ENCODE measurements at regions not wholly inside any gene's neighbourhood (a gene's known extent, or its start where the extent isn't known, plus 50 kb on each side); places are given as distances from the start of the nearest gene placed in this dataset.

- Mint-ChIP-seq H3K4me1 (ENCODE audit: low read depth) (peaks cover 44% of the 10 kb centered on the region), H3K27ac (no peak overlapping the region)
These were observed 240.2 kb downstream of the PTEN start for GRCh38 chr10:88103576-88103975.

GRCh38 chr10:88104223-88104622, 240.8 kb downstream of the PTEN start:
- no peaks in the 10 kb centered on the region for H3K27me3 Mint-ChIP-seq
- no peaks in the 10 kb centered on the region for H3K36me3 Mint-ChIP-seq (ENCODE audit: low read depth)
- peaks cover 44% of the 10 kb centered on the region for H3K4me1 Mint-ChIP-seq (ENCODE audit: low read depth)
- no peaks in the 10 kb centered on the region for H3K9me3 Mint-ChIP-seq
- no peak overlapping the region for H3K4me3 Mint-ChIP-seq
- H3K27ac Mint-ChIP-seq, result no peak overlapping the region

More at GRCh38 chr10:88103576-88103975, 240.2 kb downstream of the PTEN start:
- Mint-ChIP-seq H3K9me3 (no peaks in the 10 kb centered on the region), H3K4me3 (no peak overlapping the region), H3K36me3 (ENCODE audit: low read depth) (no peaks in the 10 kb centered on the region), H3K27me3 (no peaks in the 10 kb centered on the region)

DNA sequence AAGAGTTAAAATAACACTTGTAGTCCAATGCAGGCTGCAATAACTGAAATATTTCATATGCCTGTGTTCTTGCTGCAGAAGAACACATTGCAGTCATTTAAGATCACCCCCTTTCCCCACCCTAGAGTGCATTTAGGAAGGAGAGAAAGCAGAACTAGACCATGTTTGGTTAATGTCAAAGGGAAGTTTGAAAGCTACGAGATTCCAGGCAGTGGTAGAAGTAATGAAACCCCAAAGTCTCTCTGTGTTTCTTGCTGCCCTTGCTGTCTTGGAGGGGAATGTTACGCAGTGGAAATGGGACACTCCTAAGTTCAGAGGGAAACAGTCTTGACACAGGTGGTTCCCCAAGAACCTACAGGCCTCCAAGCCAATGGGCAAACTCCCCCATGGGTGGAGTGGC, 242.9 kb downstream of the PTEN start:
- Mint-ChIP-seq H3K4me1 (ENCODE audit: low read depth) (peaks cover 61% of the 10 kb centered on the region), H3K4me3 (no peak overlapping the region), H3K27ac (no peak overlapping the region), H3K9me3 (no peaks in the 10 kb centered on the region), H3K36me3 (ENCODE audit: low read depth) (no peaks in the 10 kb centered on the region), H3K27me3 (no peaks in the 10 kb centered on the region)

DNA sequence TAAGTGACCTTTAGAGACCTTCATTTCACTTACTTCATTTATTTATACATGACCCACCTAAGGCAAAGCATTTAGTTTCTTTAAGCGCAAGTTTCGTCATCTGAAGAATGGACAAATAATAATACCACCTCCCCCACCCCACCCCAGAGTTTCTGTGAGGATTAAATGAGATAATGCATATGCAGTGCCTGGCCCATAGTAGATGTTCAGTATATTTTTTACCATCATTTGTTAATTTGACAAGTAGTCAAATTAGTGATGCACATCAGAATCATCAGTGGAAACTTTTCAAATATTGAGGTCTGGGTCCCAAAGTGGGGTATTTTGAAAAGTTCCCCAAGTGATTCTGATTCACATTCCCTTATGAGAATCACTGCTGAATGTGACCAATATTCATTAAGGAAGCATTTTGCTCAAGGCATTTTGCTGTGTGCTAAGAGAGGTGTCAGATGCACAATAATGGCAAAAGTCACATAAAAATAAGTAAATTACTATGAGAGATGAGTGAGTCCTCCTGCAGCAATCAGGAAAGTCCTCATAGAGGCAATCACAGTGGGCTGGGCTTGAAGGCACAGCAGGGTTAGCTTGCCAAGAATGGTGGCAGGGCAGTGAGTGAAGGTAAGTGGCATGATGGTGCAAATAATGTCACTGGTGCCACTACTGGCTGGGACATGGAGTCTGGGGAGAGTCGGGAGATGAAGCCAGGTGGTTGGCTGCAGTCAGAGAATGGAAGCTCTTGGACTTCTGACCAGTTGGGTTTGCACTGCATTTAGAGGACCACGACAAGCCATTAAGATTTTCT, 244.1 kb downstream of the PTEN start:
- no peaks in the 10 kb centered on the region for H3K36me3 Mint-ChIP-seq (ENCODE audit: low read depth)

DNA sequence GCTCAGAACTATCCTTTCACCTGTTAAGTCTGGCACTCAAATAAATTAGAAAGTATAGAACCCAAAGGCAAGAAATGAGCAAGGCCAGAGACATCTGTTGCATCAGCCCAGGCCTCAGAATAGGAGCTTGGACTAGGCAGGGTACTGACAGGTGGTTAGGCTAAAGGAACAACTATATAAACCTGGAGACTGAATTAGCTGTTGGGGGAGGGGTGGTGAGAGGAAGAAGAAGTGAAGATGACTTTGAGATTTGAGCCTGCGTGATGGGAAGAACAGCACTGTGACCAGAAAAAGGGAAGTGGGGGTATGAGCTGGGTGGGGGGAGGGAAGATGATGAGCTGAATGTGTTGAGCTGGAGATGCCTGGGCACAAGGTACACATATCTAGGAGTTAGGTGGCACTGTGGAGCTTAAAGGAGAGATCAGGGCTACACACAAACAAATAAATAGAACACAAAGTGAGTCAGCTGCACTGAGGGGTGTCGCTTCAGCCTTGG, 244.7 kb downstream of the PTEN start:
- no peaks in the 10 kb centered on the region for H3K27me3 Mint-ChIP-seq
- peaks cover 4% of the 10 kb centered on the region for H3K9me3 Mint-ChIP-seq
- no peaks in the 10 kb centered on the region for H3K36me3 Mint-ChIP-seq (ENCODE audit: low read depth)
- H3K27ac Mint-ChIP-seq, result peak overlapping the region; percentile 43
- H3K4me3 Mint-ChIP-seq, result peak overlapping the region; percentile 30
- H3K4me1 Mint-ChIP-seq (ENCODE audit: low read depth), result peaks cover 75% of the 10 kb centered on the region

More for the DNA sequence above, 244.1 kb downstream of the PTEN start:
- Mint-ChIP-seq H3K27ac (peak overlapping the region; percentile 31), H3K9me3 (peaks cover 4% of the 10 kb centered on the region), H3K27me3 (no peaks in the 10 kb centered on the region), H3K4me3 (no peak overlapping the region), H3K4me1 (ENCODE audit: low read depth) (peaks cover 72% of the 10 kb centered on the region)

DNA sequence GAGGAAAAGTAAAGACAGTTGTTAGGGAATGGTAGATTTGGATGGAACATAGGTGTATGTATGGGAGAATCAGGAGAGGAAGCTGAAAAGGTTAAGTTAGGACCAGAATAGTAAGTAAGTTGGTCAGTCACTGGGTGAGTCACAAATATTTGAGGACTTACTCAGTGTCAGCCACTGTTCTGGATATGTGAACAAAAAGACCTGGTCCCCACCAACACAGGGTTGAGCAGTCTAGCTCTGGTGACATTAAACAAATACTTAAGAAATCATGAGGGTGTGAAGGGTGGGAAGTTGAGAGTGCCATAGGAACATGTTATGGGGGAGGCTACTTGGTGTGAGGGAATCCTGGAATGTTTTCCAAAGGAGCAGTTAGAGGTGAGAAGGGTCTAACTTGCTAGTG, 246.9 kb downstream of the PTEN start:
- peaks cover 4% of the 10 kb centered on the region for H3K9me3 Mint-ChIP-seq
- H3K4me3 Mint-ChIP-seq, result no peak overlapping the region
- no peaks in the 10 kb centered on the region for H3K36me3 Mint-ChIP-seq (ENCODE audit: low read depth)
- peaks cover 5% of the 10 kb centered on the region for H3K27me3 Mint-ChIP-seq
- H3K27ac Mint-ChIP-seq, result peak overlapping the region; percentile 43
- peaks cover 67% of the 10 kb centered on the region for H3K4me1 Mint-ChIP-seq (ENCODE audit: low read depth)

DNA sequence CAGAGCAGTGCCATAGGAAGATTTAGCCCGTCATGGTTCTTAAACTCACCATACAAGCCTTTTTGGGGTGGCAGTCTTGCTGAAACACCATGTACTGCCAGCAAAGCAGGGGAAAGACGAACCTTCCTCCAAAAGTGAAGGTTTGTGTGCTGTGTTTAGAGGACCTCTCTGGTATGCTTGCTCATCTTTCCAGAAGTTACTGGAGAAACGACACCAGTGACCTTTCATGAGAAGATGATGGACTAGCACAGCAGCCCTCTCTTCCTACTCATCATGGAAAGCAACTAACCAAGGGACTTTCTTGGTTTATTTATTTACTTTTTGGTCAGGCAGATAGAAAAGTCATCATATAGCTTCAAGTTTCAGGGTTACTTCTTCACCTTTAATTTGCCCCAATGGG, 247.4 kb downstream of the PTEN start:
- H3K4me3 Mint-ChIP-seq, result no peak overlapping the region
- peaks cover 67% of the 10 kb centered on the region for H3K4me1 Mint-ChIP-seq (ENCODE audit: low read depth)
- H3K36me3 Mint-ChIP-seq (ENCODE audit: low read depth), result no peaks in the 10 kb centered on the region
- peaks cover 4% of the 10 kb centered on the region for H3K9me3 Mint-ChIP-seq
- peak overlapping the region; percentile 43 for H3K27ac Mint-ChIP-seq
- peaks cover 7% of the 10 kb centered on the region for H3K27me3 Mint-ChIP-seq

DNA sequence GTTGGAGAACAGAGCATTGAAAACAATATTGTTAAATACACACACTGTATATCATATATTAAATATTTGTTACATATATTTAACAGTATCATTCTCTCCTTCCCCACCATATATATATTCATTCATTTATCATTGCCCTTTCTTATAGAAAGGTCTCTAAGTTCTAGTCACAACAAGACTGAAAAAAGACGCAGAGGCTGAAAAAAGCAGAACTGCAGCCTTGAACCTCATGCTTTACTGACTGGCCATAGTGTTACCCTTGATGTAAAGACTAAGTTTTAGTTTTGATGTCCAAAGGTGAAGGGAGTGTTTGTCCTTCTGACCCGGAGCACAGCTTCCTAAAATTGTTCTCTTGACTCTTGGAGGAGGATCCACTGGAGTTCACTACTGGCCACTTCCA, 247.9 kb downstream of the PTEN start:
- Mint-ChIP-seq H3K4me1 (ENCODE audit: low read depth) (peaks cover 67% of the 10 kb centered on the region), H3K27ac (no peak overlapping the region), H3K9me3 (peaks cover 4% of the 10 kb centered on the region), H3K4me3 (no peak overlapping the region), H3K36me3 (ENCODE audit: low read depth) (no peaks in the 10 kb centered on the region), H3K27me3 (peaks cover 7% of the 10 kb centered on the region)

DNA sequence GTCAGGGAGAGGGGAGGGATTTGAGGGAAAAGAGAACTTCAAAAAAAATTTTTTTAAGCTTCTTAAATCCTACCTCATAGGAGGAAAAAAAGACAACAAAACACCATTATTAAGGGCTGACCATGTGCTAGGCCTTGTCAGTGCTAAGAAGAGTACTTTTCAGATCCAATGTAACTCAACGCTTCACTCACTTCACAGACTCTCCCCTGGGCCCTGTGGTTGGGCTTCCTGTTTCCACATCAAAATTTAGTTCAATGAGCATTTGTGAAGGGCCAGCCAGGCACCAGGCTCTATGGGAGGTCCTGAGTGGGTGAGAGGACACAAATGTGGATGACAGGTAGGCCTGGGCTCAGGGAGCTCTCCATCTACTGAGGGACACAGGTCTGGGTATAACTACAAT, 249.8 kb downstream of the PTEN start:
- Mint-ChIP-seq H3K4me3 (no peak overlapping the region), H3K36me3 (ENCODE audit: low read depth) (no peaks in the 10 kb centered on the region), H3K4me1 (ENCODE audit: low read depth) (peaks cover 47% of the 10 kb centered on the region), H3K9me3 (peaks cover 4% of the 10 kb centered on the region), H3K27me3 (peaks cover 7% of the 10 kb centered on the region), H3K27ac (no peak overlapping the region)

DNA sequence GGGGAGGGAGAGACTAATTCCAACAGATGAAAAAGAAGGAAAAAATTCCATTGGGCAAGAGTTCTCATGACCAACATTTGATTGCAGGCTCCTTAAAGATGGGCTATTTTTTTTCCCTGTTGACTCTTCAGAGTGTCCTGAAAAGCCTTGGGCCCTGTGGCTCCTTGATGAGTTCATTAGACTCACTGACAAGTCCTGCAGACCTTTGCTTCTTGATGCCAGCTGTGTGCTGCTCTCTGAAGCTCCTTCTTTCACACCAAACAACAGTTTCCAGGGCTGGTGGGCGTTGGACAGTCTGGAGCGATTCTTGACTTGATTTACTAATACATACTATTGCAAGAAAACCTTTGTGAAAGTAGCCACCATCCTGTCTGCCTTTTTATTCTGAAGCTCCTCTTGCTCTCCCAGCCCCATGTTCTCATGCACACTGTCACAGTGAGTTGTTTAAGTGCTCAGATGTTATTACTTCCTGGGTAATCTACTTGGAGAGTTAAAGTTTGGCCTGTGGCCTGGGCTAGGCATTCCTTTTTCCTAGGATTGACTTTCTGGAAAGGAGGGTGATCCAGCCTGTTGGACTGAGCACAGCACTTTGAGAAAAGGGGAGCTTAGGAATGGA, 250.3 kb downstream of the PTEN start:
- Mint-ChIP-seq H3K4me1 (ENCODE audit: low read depth) (peaks cover 44% of the 10 kb centered on the region), H3K27ac (no peak overlapping the region), H3K4me3 (no peak overlapping the region), H3K9me3 (peaks cover 4% of the 10 kb centered on the region), H3K27me3 (peaks cover 7% of the 10 kb centered on the region), H3K36me3 (ENCODE audit: low read depth) (no peaks in the 10 kb centered on the region)

DNA sequence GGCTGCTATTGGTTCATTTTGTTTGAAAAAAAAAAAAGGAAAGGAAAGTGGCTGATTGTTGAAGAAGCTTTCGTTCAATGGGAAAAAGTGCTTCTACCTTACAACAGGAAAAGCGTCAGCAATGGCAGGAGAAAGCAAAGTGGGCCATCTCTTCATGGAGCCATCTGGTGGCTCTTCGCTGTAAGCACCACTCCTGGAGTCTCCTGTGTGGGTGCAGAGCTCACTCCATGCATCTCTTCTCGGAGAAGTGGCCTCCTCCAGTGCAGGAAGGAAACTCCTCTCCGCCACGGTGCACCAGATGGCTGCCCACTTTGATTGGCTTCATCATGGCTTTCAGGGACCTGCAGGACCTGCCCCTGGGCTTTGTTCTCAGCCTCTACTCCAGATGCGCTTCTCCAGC, 250.9 kb downstream of the PTEN start:
- Mint-ChIP-seq H3K4me1 (ENCODE audit: low read depth) (peaks cover 44% of the 10 kb centered on the region), H3K36me3 (ENCODE audit: low read depth) (no peaks in the 10 kb centered on the region), H3K4me3 (no peak overlapping the region), H3K27me3 (peaks cover 7% of the 10 kb centered on the region), H3K9me3 (peaks cover 4% of the 10 kb centered on the region), H3K27ac (no peak overlapping the region)

DNA sequence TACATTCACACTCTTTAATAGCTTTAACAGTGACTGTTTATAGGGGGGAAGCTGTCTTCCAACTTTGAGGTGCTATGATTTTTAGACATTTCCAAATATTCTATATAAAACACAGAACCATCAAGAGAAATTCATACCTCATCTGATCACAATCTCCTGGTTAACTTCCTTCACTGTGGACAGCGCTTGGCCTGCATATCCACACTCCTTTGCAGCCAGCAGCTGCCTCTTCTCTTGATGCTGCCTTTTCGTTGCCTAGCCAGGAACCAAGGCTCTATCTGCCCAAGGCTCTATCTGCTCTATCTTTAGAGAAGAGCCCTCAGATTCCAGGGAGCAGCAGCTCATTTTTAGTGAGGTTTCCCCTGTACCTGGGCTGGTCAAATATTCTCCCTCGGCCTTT, 252.0 kb downstream of the PTEN start:
- H3K27ac Mint-ChIP-seq, result no peak overlapping the region
- no peak overlapping the region for H3K4me3 Mint-ChIP-seq
- no peaks in the 10 kb centered on the region for H3K36me3 Mint-ChIP-seq (ENCODE audit: low read depth)
- H3K4me1 Mint-ChIP-seq (ENCODE audit: low read depth), result peaks cover 37% of the 10 kb centered on the region
- peaks cover 4% of the 10 kb centered on the region for H3K9me3 Mint-ChIP-seq
- H3K27me3 Mint-ChIP-seq, result peaks cover 7% of the 10 kb centered on the region

DNA sequence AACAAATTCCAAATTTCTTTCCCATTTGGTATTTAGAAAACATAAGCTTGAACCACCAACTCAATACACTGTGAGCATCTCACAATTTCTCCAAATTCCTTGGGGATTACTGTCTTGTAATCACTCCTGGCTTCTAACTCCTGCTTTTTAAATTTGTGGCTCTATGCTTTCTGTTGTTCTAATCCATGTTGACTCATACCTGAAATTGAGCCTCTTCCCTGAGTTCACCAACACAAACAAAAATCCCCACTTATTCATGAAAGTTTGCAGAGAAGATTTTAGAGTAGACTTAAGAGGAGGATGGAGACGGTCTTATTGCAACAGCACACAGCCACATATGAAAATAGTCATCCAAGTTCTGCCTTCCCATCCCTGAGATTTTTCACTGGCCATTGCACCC, 252.5 kb downstream of the PTEN start:
- Mint-ChIP-seq H3K4me1 (ENCODE audit: low read depth) (peaks cover 36% of the 10 kb centered on the region), H3K9me3 (peaks cover 4% of the 10 kb centered on the region), H3K27me3 (peaks cover 9% of the 10 kb centered on the region), H3K4me3 (no peak overlapping the region), H3K27ac (no peak overlapping the region), H3K36me3 (ENCODE audit: low read depth) (no peaks in the 10 kb centered on the region)

GRCh38 chr10:88116481-88116880, 253.1 kb downstream of the PTEN start:
- Mint-ChIP-seq H3K36me3 (ENCODE audit: low read depth) (no peaks in the 10 kb centered on the region), H3K27ac (no peak overlapping the region), H3K4me1 (ENCODE audit: low read depth) (peaks cover 31% of the 10 kb centered on the region), H3K4me3 (no peak overlapping the region), H3K27me3 (peaks cover 9% of the 10 kb centered on the region), H3K9me3 (peaks cover 4% of the 10 kb centered on the region)

DNA sequence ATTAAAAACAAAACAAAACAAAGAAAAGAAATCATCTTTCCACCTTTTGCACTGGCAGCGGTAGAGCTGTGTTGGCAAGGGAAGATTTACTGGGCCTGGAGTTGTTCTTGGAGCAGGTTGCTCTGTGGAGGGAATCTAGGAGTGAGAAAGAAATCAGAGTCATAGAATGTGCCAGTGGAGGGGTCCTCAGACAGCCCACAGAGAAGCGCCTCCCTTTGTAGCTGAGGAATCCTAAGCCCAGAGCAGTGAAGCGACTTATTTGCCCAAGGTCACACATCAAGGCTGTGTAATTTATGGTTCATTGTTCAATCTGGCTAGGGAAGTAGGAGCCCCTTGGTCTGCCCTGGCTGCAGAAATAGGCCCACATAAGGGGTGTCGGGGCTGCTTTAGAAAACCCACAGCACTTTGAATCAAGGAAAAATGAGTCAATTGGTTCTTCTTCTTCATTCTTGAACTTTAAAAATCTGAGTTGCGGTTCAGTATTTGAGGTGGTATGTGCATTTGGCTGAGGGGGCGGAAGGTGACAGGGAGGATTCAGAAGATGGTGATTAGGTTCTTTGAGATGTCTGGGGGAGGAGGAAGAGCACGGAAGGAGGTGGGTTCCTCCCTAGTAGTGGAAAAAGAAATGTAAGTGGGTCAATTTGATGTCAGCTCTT, 253.7 kb downstream of the PTEN start:
- Mint-ChIP-seq H3K36me3 (ENCODE audit: low read depth) (no peaks in the 10 kb centered on the region), H3K27ac (no peak overlapping the region), H3K4me3 (no peak overlapping the region), H3K9me3 (no peaks in the 10 kb centered on the region), H3K27me3 (peaks cover 9% of the 10 kb centered on the region), H3K4me1 (ENCODE audit: low read depth) (peaks cover 25% of the 10 kb centered on the region)
